Activated B cell treated with CpG ODN at 0.5 μM for 24 hours (primary cell): ENCODE measurements at regions not wholly inside any gene's neighbourhood (a gene's known extent, or its start where the extent isn't known, plus 50 kb on each side); places are given as distances from the start of the nearest gene placed in this dataset.

Experiments used
- ATAC-seq: fragments of 200-7000 bp; cut with Tn5 transposase; one replicate; pipeline ENCODE4 v1.10.0; 2021; ENCODE audit warnings: low read depth, mild to moderate bottlenecking, moderate library complexity
- CTCF ChIA-PET: fragments of 350-600 bp; sonication (Branson Sonifier 250); formaldehyde crosslinking; loops from one replicate; lab custom pipeline; 2021; ENCODE audit warnings: antibody characterized with exemption; lab: Charles Lee
- POLR2A ChIA-PET: fragments of 350-600 bp; sonication (Branson Sonifier 250); formaldehyde crosslinking; loops from one replicate; lab custom pipeline; 2021; ENCODE audit warnings: antibody characterized with exemption; lab: Charles Lee
- DNase-seq: peaks from one replicate; pipeline ENCODE4 v3.0.0; 2022
- H3K27ac Mint-ChIP-seq: one replicate; pipeline ENCODE4 v1.8.0; 2020; ENCODE audit warnings: mixed read lengths
- H3K27me3 Mint-ChIP-seq: one replicate; pipeline ENCODE4 v1.8.0; 2021; ENCODE audit warnings: mixed read lengths
- H3K36me3 Mint-ChIP-seq: one replicate; pipeline ENCODE4 v1.8.0; 2021; ENCODE audit warnings: low read depth, mixed read lengths
- H3K4me1 Mint-ChIP-seq: one replicate; pipeline ENCODE4 v1.8.0; 2021; ENCODE audit warnings: mixed read lengths
- H3K4me3 Mint-ChIP-seq: one replicate; pipeline ENCODE4 v1.8.0; 2020; ENCODE audit warnings: mild to moderate bottlenecking, mixed read lengths
- H3K9me3 Mint-ChIP-seq: one replicate; pipeline ENCODE4 v1.8.0; 2020; ENCODE audit warnings: mixed read lengths
- CTCF ChIP-seq: fragments of 200-600 bp; IDR thresholded peaks from one replicate; pipeline ENCODE4 v1.8.0; 2022; ENCODE audit warnings: antibody characterized with exemption, mild to moderate bottlenecking
- intact Hi-C: fragments of 100-400 bp; cut with micrococcal nuclease; formaldehyde crosslinking; loops from one replicate; pipeline ENCODE4 v1.15.1; 2024

- intact Hi-C loops = no loop called here
- POLR2A ChIA-PET = no interaction called here
- TF ChIP-seq CTCF = no peak
- H3K4me3 Mint-ChIP-seq = no peak overlapping the region
- H3K27me3 Mint-ChIP-seq = no peaks in the 10 kb centered on the region
- CTCF ChIA-PET = no interaction called here
- peaks cover 5% of the 10 kb centered on the region for H3K4me1 Mint-ChIP-seq
- no peak overlapping the region for H3K27ac Mint-ChIP-seq
- H3K36me3 Mint-ChIP-seq = no peaks in the 10 kb centered on the region
- H3K9me3 Mint-ChIP-seq = no peaks in the 10 kb centered on the region
- ATAC-seq = no peak
- no peak for DNase-seq
Observed at GRCh38 chr12:69057742-69058141, 124.8 kb upstream of the CPM start.

- POLR2A ChIA-PET = no interaction called here
- intact Hi-C loops = no loop called here
- DNase-seq = no peak
- H3K27ac Mint-ChIP-seq = no peak overlapping the region
- no peaks in the 10 kb centered on the region for H3K27me3 Mint-ChIP-seq
- no peaks in the 10 kb centered on the region for H3K36me3 Mint-ChIP-seq
- no peaks in the 10 kb centered on the region for H3K4me1 Mint-ChIP-seq
- H3K9me3 Mint-ChIP-seq = no peaks in the 10 kb centered on the region
- CTCF ChIA-PET = interaction anchor here (0.6 to 1.8 kb wide), 2 partner anchors 15 to 1058 kb away, joined by 3 to 6 read pairs; no protein-coding TSS in a partner anchor
- ATAC-seq = no peak
- H3K4me3 Mint-ChIP-seq = no peak overlapping the region
- TF ChIP-seq CTCF = no peak
Observed at GRCh38 chr12:69059465-69060457, 126.8 kb upstream of the CPM start.

- ChIA-PET POLR2A (interaction anchor here (0.7 kb wide), 1 partner anchor 49 kb away, joined by 3 read pairs; no protein-coding TSS in a partner anchor), CTCF (interaction anchor here (0.5 kb wide), 1 partner anchor 180 kb away, joined by 3 read pairs; no protein-coding TSS in a partner anchor)
- TF ChIP-seq CTCF = no peak
- ATAC-seq (no peak), DNase-seq (no peak)
- H3K4me1 Mint-ChIP-seq = no peaks in the 10 kb centered on the region
- no peaks in the 10 kb centered on the region for H3K27me3 Mint-ChIP-seq
- H3K9me3 Mint-ChIP-seq = no peaks in the 10 kb centered on the region
- H3K36me3 Mint-ChIP-seq = no peaks in the 10 kb centered on the region
- no peak overlapping the region for H3K27ac Mint-ChIP-seq
- H3K4me3 Mint-ChIP-seq = no peak overlapping the region
- intact Hi-C loops = no loop called here
Observed at GRCh38 chr12:69061574-69061973, 128.6 kb upstream of the CPM start.

- Mint-ChIP-seq H3K9me3 (no peaks in the 10 kb centered on the region), H3K27ac (no peak overlapping the region), H3K4me3 (no peak overlapping the region), H3K4me1 (no peaks in the 10 kb centered on the region), H3K36me3 (no peaks in the 10 kb centered on the region), H3K27me3 (peaks cover 2% of the 10 kb centered on the region)
- POLR2A ChIA-PET = no interaction called here
- no peak for TF ChIP-seq CTCF
- intact Hi-C loops = no loop called here
- DNase-seq (no peak), ATAC-seq (no peak)
- CTCF ChIA-PET = no interaction called here
Observed at GRCh38 chr12:69062621-69063237, 129.8 kb upstream of the CPM start.
